KOPT-K1 (cell line): ENCODE measurements at regions not wholly inside any gene's neighbourhood (a gene's known extent, or its start where the extent isn't known, plus 50 kb on each side); places are given as distances from the start of the nearest gene placed in this dataset.

Experiments used
- H3K27ac ChIP-seq: fragments of 200-600 bp; sonication (generic); 2 replicates; pipeline ENCODE4 v1.5.1; 2016; ENCODE audit warnings: antibody characterized with exemption, mild to moderate bottlenecking, low read depth, low read length; ENCODE audit not compliant: poor library complexity, severe bottlenecking
- H3K36me3 ChIP-seq: fragments of 200-600 bp; sonication (generic); 2 replicates; pipeline ENCODE4 v1.5.1; 2017; ENCODE audit warnings: antibody characterized with exemption, mild to moderate bottlenecking, low read length, moderate library complexity; ENCODE audit not compliant: insufficient read depth
- H3K9me3 ChIP-seq: fragments of 200-600 bp; sonication (generic); 2 replicates; pipeline ENCODE4 v1.5.1; 2017; ENCODE audit warnings: antibody characterized with exemption, low read length, mild to moderate bottlenecking; ENCODE audit not compliant: insufficient read depth, poor library complexity, severe bottlenecking

DNA sequence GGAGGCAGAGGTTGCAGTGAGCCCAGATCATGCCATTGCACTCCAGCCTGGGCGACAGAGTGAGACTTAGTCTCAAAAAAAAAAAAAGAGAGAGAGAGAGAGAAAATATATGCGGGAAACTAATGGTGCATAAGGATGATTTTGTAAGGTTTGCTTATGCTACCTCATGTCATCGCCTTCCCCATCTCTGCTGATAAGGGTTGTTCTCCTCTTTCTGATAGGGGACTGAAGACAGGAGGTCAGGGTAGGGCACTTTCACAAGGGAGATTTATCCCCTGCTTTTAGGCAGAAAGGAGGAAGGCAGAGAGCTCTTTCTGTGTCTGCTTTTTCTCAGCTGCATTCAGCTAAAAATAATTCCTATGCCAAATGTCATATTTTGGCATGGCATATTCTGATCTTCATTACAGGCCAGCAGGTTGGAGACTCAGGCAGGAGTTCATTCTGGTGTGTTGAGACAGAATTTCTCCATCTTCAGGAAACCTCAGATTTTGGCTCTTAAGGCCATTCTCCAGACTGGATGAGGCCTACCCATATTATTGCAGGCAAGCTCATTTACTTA, 220.2 kb downstream of the AUH start:
- Histone ChIP-seq H3K36me3 (no peaks in the 10 kb centered on the region), H3K27ac (no peak overlapping the region)

DNA sequence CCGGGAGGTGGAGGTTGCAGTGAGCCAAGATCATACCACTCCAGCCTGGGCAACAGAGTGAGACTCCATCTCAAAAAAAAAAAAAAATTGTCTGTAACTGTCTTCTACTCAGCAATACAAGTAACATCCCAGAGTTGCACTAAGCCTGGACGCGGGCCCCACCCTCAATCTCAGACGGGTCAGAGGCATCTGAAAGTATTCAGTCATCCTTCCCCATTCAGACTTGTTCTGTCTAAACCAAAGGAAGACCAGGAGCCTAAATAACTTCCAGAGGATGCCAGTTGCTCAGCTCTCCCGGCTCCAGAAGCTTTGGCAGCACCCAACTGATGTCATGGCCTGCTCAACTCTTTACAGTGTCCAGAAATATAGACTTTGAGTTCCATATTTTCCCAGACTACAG, 218.6 kb downstream of the AUH start:
- Histone ChIP-seq H3K9me3 (no peaks in the 10 kb centered on the region), H3K27ac (no peak overlapping the region), H3K36me3 (no peaks in the 10 kb centered on the region)

More for the DNA sequence above, 220.2 kb downstream of the AUH start:
- H3K9me3 ChIP-seq = no peaks in the 10 kb centered on the region

- Histone ChIP-seq H3K27ac (no peak overlapping the region), H3K9me3 (no peaks in the 10 kb centered on the region), H3K36me3 (no peaks in the 10 kb centered on the region)
These were observed 218.1 kb downstream of the AUH start for GRCh38 chr9:91143642-91144041.

DNA sequence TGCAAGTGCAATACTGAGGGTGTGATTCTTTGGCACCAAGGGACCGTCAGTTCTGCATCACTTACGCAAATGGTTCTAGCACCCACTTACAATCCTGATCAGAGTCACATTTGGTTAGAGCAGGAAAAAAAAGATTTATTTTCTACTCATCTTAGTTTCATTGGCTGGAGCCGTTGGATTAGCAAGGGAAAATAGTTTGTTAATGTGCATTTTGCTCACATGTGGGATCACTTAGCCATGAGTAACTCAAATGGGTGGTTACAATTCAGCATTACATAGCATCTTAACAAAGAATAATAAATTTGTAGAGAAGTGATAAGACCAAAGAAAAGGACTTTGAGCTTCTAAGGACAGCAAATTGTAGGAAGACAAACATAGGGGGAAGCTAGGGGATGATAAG, 216.9 kb downstream of the AUH start:
- Histone ChIP-seq H3K36me3 (no peaks in the 10 kb centered on the region), H3K9me3 (peaks cover 4% of the 10 kb centered on the region), H3K27ac (no peak overlapping the region)

DNA sequence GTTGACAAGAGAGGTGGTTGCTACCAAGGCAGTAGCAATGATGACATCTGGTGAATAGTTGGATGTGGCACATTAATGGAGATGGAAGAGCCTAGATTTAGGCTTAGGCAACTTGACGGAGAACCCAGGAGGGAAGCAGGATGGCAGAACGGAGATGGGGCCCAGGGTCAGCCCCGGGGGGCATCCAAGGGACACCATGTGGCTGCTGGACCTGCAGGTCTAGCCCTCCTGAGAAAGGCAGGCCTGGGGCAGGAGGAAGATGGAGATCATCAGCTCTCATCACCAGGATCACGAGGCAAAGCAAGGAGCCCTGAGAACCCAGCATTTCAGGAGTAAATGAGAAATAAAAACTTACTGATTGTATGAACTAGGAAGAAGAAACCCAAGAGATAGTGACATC, 216.2 kb downstream of the AUH start:
- Histone ChIP-seq H3K9me3 (peaks cover 4% of the 10 kb centered on the region), H3K27ac (no peak overlapping the region), H3K36me3 (no peaks in the 10 kb centered on the region)

DNA sequence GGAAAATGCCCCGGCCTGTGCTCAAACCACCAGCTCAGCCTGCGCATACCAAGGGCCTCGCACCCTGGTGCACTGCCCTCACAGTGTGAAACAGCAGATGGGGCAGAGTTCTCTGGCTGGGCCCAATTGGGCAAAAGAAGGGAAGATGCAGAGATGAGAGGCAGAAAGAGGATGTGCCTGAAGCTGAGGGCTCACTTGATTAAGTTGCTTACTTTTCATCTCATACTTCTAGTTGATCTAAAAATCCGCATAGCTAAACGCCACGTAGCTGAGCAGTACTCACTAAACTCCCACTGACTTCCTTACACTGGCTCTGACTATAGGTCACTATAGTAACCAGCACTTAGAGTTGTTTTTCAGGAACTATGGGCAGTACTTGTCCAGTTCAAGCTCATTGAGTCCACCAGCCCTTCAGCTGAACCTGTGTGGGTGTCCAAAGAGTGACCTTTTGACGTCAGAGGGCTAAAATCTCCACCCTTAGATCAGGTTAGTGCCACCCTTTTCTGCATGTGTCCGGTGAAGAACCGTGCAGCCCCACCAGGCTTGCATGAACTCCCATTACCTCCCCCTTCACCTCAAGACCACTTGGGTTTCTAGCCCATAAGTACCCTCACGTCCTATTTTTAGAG, 215.2 kb downstream of the AUH start:
- Histone ChIP-seq H3K27ac (no peak overlapping the region), H3K36me3 (no peaks in the 10 kb centered on the region), H3K9me3 (peaks cover 4% of the 10 kb centered on the region)

- H3K9me3 ChIP-seq = peaks cover 5% of the 10 kb centered on the region
- peak overlapping the region; percentile 9 for H3K27ac ChIP-seq
- no peaks in the 10 kb centered on the region for H3K36me3 ChIP-seq
These were observed 214.5 kb downstream of the AUH start for GRCh38 chr9:91147079-91147708.

- Histone ChIP-seq H3K27ac (no peak overlapping the region), H3K36me3 (no peaks in the 10 kb centered on the region), H3K9me3 (peaks cover 16% of the 10 kb centered on the region)
These were observed 213.4 kb downstream of the AUH start for GRCh38 chr9:91148306-91148705.

DNA sequence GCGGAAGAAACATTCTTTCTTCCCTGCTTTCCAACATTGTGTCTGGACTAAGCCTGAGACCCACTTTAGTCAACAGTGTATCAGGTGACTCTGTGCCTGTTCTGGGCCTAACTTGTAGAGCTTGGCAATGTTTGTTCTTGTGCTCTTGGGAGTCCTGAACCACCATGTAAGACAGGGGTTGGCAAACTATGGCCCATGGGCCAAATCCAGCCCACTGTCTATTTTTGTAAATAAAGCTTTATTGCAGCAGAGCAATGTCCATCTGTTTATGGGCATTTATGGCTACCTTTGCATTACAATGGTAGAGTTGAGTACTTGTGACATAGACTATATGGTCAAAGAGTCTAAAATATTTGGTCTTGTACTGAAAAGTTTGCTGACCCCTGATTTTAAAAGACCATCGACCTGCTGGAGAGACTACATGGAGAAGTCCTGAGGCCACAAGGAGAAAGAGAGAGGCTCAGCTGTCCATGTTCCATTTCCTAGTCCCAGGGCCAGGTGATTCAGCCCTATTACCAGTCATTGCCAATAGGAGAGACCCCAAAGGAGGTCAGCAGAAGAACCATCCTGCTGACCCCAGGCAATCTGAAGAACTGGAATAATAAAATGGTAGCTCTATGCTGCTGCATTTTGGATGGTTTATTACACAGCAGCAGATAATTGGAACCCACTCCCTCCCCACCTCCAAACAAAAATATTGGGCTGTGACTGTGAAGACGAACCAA, 211.3 kb downstream of the AUH start:
- H3K27ac ChIP-seq = peak overlapping the region; percentile 84
- H3K9me3 ChIP-seq = peaks cover 18% of the 10 kb centered on the region
- no peaks in the 10 kb centered on the region for H3K36me3 ChIP-seq

GRCh38 chr9:91150998-91151717, 210.6 kb downstream of the AUH start:
- Histone ChIP-seq H3K27ac (peak overlapping the region; percentile 84), H3K9me3 (peaks cover 18% of the 10 kb centered on the region), H3K36me3 (no peaks in the 10 kb centered on the region)

DNA sequence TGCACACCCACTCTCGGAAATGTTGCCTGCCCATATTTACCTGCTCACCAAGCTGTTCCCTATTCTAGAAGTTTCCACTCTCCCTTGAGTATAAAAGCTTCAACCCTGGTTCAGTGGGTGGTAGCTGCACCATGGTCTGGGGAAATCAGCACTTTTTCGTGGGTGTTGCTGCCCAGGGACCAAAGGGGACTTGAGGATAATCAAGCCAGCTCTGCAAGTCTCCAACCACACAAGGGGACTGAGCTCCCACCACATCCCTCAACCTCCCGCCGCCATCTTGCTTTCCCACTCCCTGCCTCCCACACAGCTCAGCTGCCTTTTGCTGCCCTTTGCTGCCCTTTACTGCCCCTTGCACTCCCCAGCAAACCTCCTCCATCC, 210.0 kb downstream of the AUH start:
- Histone ChIP-seq H3K36me3 (no peaks in the 10 kb centered on the region), H3K9me3 (peaks cover 18% of the 10 kb centered on the region), H3K27ac (peak overlapping the region; percentile 84)

- no peak overlapping the region for H3K27ac ChIP-seq
- no peaks in the 10 kb centered on the region for H3K36me3 ChIP-seq
- H3K9me3 ChIP-seq = peaks cover 14% of the 10 kb centered on the region
These were observed 207.0 kb downstream of the AUH start for GRCh38 chr9:91154686-91155085.

GRCh38 chr9:91155181-91155580, 206.5 kb downstream of the AUH start:
- no peaks in the 10 kb centered on the region for H3K36me3 ChIP-seq

GRCh38 chr9:91155746-91156376, 205.9 kb downstream of the AUH start:
- Histone ChIP-seq H3K9me3 (peaks cover 14% of the 10 kb centered on the region), H3K36me3 (no peaks in the 10 kb centered on the region), H3K27ac (peak overlapping the region; percentile 36)

More at GRCh38 chr9:91155181-91155580, 206.5 kb downstream of the AUH start:
- Histone ChIP-seq H3K9me3 (peaks cover 14% of the 10 kb centered on the region), H3K27ac (no peak overlapping the region)
